ENCODE measurements at regions not wholly inside any gene's neighbourhood (a gene's known extent, or its start where the extent isn't known, plus 50 kb on each side); places are given as distances from the start of the nearest gene placed in this dataset.
"Not testable (repeated sequence)": the region's sequence is repeated elsewhere in the genome, so short reads cannot be mapped to it uniquely, and the experiment has no call there.

- no peak for DNase-seq (ENCODE audit: low read depth)
Measured at GRCh38 chr10:7069706-7070105, 341.1 kb downstream of the SFMBT2 start.

- DNase-seq (ENCODE audit: low read depth), result no peak
Measured at GRCh38 chr10:7056216-7056615, 354.6 kb downstream of the SFMBT2 start.

- no peak for DNase-seq (ENCODE audit: low read depth)
Measured at GRCh38 chr10:7054915-7055314, 355.9 kb downstream of the SFMBT2 start.

- DNase-seq (ENCODE audit: low read depth), result no peak
Measured at GRCh38 chr10:7053195-7053594, 357.6 kb downstream of the SFMBT2 start.

GRCh38 chr10:7050024-7050423 lies 360.8 kb downstream of the SFMBT2 start:
- DNase-seq (ENCODE audit: low read depth), result not testable (repeated sequence)

- DNase-seq (ENCODE audit: low read depth), result no peak
Measured at GRCh38 chr10:7048061-7048460, 362.8 kb downstream of the SFMBT2 start.

GRCh38 chr10:7046615-7047014 lies 364.2 kb downstream of the SFMBT2 start:
- no peak for DNase-seq (ENCODE audit: low read depth)

- no peak for DNase-seq (ENCODE audit: low read depth)
Measured at GRCh38 chr10:7045891-7046599, 364.8 kb downstream of the SFMBT2 start.

GRCh38 chr10:7043055-7043653 lies 367.7 kb downstream of the SFMBT2 start:
- no peak for DNase-seq (ENCODE audit: low read depth)

- no peak for DNase-seq (ENCODE audit: low read depth)
Measured at GRCh38 chr10:7042419-7043054, 368.3 kb downstream of the SFMBT2 start.

GRCh38 chr10:7042000-7042399 lies 368.8 kb downstream of the SFMBT2 start:
- DNase-seq (ENCODE audit: low read depth), result no peak

GRCh38 chr10:7040681-7041080 lies 370.2 kb downstream of the SFMBT2 start:
- DNase-seq (ENCODE audit: low read depth), result no peak

GRCh38 chr10:7039859-7040258 lies 371.0 kb downstream of the SFMBT2 start:
- DNase-seq (ENCODE audit: low read depth), result no peak

- DNase-seq (ENCODE audit: low read depth), result no peak
Measured at GRCh38 chr10:7038416-7038815, 372.4 kb downstream of the SFMBT2 start.

- not testable (repeated sequence) for DNase-seq (ENCODE audit: low read depth)
Measured at GRCh38 chr10:7037434-7037833, 373.4 kb downstream of the SFMBT2 start.

GRCh38 chr10:7036951-7037350 lies 373.9 kb downstream of the SFMBT2 start:
- no peak for DNase-seq (ENCODE audit: low read depth)

- DNase-seq (ENCODE audit: low read depth), result no peak
Measured at GRCh38 chr10:7035126-7035761, 375.6 kb downstream of the SFMBT2 start.

- DNase-seq (ENCODE audit: low read depth), result no peak
Measured at GRCh38 chr10:7033031-7033430, 377.8 kb downstream of the SFMBT2 start.

- DNase-seq (ENCODE audit: low read depth), result no peak
Measured at GRCh38 chr10:7030134-7030855, 380.5 kb downstream of the SFMBT2 start.

- DNase-seq (ENCODE audit: low read depth), result no peak
Measured at GRCh38 chr10:7029672-7030071, 381.2 kb downstream of the SFMBT2 start.

GRCh38 chr10:7028809-7029166 lies 382.0 kb downstream of the SFMBT2 start:
- DNase-seq (ENCODE audit: low read depth), result no peak

Data from stimulated activated CD8-positive, alpha-beta memory T cell treated with anti-CD3 and anti-CD28 coated beads, Interleukin-15, amount 100 ng/mL, for 1 hour (primary cell).